DOHH2 (cell line): ENCODE measurements at regions not wholly inside any gene's neighbourhood (a gene's known extent, or its start where the extent isn't known, plus 50 kb on each side); places are given as distances from the start of the nearest gene placed in this dataset.

Experiments
- H3F3A ChIP-seq: fragments of 200-600 bp; sonication (generic), shearing (Covaris generic); 2 replicates; pipeline ENCODE4 v1.6.0; 2016; ENCODE audit warnings: antibody characterized with exemption, mild to moderate bottlenecking; ENCODE audit not compliant: control insufficient read depth, insufficient read depth
- H3K27ac ChIP-seq: fragments of 200-600 bp; sonication (generic); 2 replicates; pipeline ENCODE4 v1.5.1; 2014; ENCODE audit warnings: low read depth, mild to moderate bottlenecking, low read length, moderate library complexity
- H3K27me3 ChIP-seq: fragments of 200-600 bp; sonication (generic); 2 replicates; pipeline ENCODE4 v1.6.1; 2014; ENCODE audit warnings: mild to moderate bottlenecking, low read length, mixed read lengths; ENCODE audit not compliant: control insufficient read depth
- H3K36me3 ChIP-seq: fragments of 200-600 bp; sonication (generic); 2 replicates; pipeline ENCODE4 v1.6.1; 2014; ENCODE audit warnings: mild to moderate bottlenecking, low read length, moderate library complexity, mixed read lengths; ENCODE audit not compliant: control insufficient read depth
- H3K4me1 ChIP-seq: fragments of 200-600 bp; sonication (generic); 2 replicates; pipeline ENCODE4 v1.6.1; 2014; ENCODE audit warnings: mild to moderate bottlenecking, low read length, mixed read lengths; ENCODE audit not compliant: control insufficient read depth
- H3K4me2 ChIP-seq: fragments of 200-600 bp; sonication (generic); 2 replicates; pipeline ENCODE4 v1.6.0; 2014; ENCODE audit warnings: mild to moderate bottlenecking, low read length, moderate library complexity
- H3K4me3 ChIP-seq: fragments of 200-600 bp; sonication (generic); 2 replicates; pipeline ENCODE4 v1.5.1; 2014; ENCODE audit warnings: mild to moderate bottlenecking, low read length, mixed read lengths
- H3K79me2 ChIP-seq: fragments of 200-600 bp; sonication (generic); 2 replicates; pipeline ENCODE4 v1.6.1; 2014; ENCODE audit warnings: mild to moderate bottlenecking, low read length, mixed read lengths; ENCODE audit not compliant: control insufficient read depth
- H3K9me2 ChIP-seq: fragments of 200-600 bp; sonication (generic); replicated peaks from 2 replicates; pipeline ENCODE4 v1.6.1; 2014; ENCODE audit warnings: mild to moderate bottlenecking, low read length, mixed read lengths; ENCODE audit not compliant: control insufficient read depth
- H3K9me3 ChIP-seq: fragments of 200-600 bp; sonication (generic); 2 replicates; pipeline ENCODE4 v1.6.1; 2014; ENCODE audit warnings: antibody characterized with exemption, low read length, mixed read lengths; ENCODE audit not compliant: control insufficient read depth, insufficient read depth
- H4K20me1 ChIP-seq: fragments of 200-600 bp; sonication (generic); 2 replicates; pipeline ENCODE4 v1.6.0; 2014; ENCODE audit warnings: low read depth, mild to moderate bottlenecking, antibody characterized with exemption, low read length, moderate library complexity; ENCODE audit not compliant: control insufficient read depth, insufficient read depth
- CTCF ChIP-seq: fragments of 200-600 bp; sonication (generic); IDR thresholded peaks from one replicate; pipeline ENCODE4 v1.5.1; 2014; ENCODE audit warnings: antibody characterized with exemption, mild to moderate bottlenecking, low read depth, low read length; ENCODE audit not compliant: poor library complexity, severe bottlenecking
- EZH2phosphoT487 ChIP-seq: fragments of 200-600 bp; sonication (generic); IDR thresholded peaks from 2 replicates; pipeline ENCODE4 v1.6.1; 2017; ENCODE audit warnings: borderline replicate concordance, mild to moderate bottlenecking, antibody characterized with exemption, low read length, moderate library complexity, mixed read lengths

GRCh38 chr1:34685225-34685624 lies 69.6 kb upstream of the GJB5 start:
- no peaks in the 10 kb centered on the region for H3K79me2 ChIP-seq
- H3K4me2 ChIP-seq: no peak overlapping the region
- TF ChIP-seq CTCF (no peak), EZH2phosphoT487 (no peak)
- H3K27ac ChIP-seq: no peak overlapping the region
- no peaks in the 10 kb centered on the region for H3K9me2 ChIP-seq
- H3F3A ChIP-seq: no peaks in the 10 kb centered on the region
- H3K4me1 ChIP-seq: no peaks in the 10 kb centered on the region
- H3K9me3 ChIP-seq: no peaks in the 10 kb centered on the region
- peaks cover 21% of the 10 kb centered on the region for H3K27me3 ChIP-seq
- H4K20me1 ChIP-seq: no peaks in the 10 kb centered on the region
- H3K4me3 ChIP-seq: no peak overlapping the region
- no peaks in the 10 kb centered on the region for H3K36me3 ChIP-seq

DNA sequence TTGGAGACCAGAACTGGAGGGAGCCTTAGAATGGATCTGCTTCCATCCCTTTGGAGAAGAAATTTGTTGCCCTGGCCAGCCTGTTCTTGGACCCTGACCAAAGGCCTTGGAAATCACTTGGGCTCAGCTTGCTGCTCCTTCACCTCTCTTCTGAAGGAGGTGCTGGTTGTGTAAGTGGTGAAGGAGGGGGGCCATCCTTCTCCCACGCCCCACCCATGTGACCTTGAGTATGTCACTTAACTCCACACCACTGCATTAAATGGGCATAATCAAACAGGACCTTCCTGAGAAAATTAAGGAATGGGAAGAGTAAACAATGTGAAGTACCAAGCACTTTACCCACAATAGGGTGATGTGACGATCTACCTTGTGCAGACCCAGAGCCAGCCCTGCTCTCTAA lies 68.3 kb upstream of the GJB5 start:
- H3K27me3 ChIP-seq: peaks cover 21% of the 10 kb centered on the region

GRCh38 chr1:34688006-34688741 lies 66.7 kb upstream of the GJB5 start:
- Histone ChIP-seq H3K27me3 (peaks cover 21% of the 10 kb centered on the region), H4K20me1 (no peaks in the 10 kb centered on the region), H3K9me3 (no peaks in the 10 kb centered on the region), H3K4me2 (no peak overlapping the region), H3K9me2 (no peaks in the 10 kb centered on the region), H3K79me2 (no peaks in the 10 kb centered on the region), H3K36me3 (no peaks in the 10 kb centered on the region), H3K4me3 (no peak overlapping the region), H3K27ac (no peak overlapping the region), H3F3A (no peaks in the 10 kb centered on the region), H3K4me1 (no peaks in the 10 kb centered on the region)
- TF ChIP-seq CTCF (no peak), EZH2phosphoT487 (no peak)

More for the DNA sequence above, 68.3 kb upstream of the GJB5 start:
- Histone ChIP-seq H3K4me2 (no peak overlapping the region), H3K27ac (no peak overlapping the region), H3F3A (no peaks in the 10 kb centered on the region), H3K4me3 (no peak overlapping the region), H3K4me1 (no peaks in the 10 kb centered on the region), H3K9me2 (no peaks in the 10 kb centered on the region), H3K9me3 (no peaks in the 10 kb centered on the region), H4K20me1 (no peaks in the 10 kb centered on the region), H3K36me3 (no peaks in the 10 kb centered on the region), H3K79me2 (no peaks in the 10 kb centered on the region)
- TF ChIP-seq EZH2phosphoT487 (no peak), CTCF (no peak)
